HG03064 (cell line): ENCODE measurements at regions not wholly inside any gene's neighbourhood (a gene's known extent, or its start where the extent isn't known, plus 50 kb on each side); places are given as distances from the start of the nearest gene placed in this dataset.

Experiments used
- ATAC-seq: cut with Tn5 transposase; IDR thresholded peaks from one replicate; pipeline ENCODE4 v1.9.1; 2021; ENCODE audit warnings: low read depth; ENCODE audit not compliant: unreplicated experiment

DNA sequence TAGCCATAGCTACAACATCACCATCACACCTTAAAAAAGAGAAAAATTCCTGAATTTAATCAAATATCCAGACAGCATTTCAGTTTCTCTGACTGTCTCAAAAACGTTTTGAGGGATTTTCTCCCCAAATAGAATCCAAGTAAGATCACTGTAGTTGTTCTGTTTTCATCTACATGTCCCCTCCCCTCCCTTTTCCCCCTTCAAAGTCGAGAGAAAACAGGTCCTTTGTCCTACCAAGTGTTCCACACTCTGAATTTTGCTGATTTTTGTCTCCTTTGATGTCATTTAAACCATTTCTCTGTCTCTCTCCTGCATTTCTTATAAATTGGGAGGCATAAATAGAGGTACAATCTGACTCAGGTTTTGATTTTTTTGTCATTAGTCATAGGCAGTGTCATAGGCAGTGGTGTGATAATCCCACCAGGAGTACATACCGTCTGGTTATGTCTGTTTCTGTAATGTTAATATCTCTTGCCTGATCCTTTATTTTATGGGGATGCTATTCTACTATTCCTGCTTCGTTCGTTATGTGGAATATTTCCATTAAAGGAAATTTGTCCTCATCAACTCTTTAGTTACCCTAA, 348.6 kb downstream of the PTTG2 start:
- no peak for ATAC-seq

DNA sequence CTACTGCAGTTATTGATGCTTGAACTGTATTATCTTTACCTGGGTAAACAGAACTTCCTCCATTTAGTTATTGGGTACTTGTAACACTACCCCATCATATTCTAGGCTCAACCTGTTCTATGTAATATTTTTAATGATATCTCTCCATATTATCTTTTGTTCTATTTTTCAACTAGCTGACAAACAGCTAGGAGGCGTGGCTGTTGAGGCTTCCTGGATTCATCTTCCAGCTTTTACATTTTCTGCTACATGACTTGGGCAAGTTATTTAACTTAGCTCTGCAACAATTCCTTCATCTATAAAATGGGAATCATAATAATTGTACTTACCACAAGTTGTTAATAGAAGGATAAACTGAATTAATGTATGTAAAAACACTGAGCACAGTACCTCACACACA, 349.3 kb downstream of the PTTG2 start:
- ATAC-seq = no peak

DNA sequence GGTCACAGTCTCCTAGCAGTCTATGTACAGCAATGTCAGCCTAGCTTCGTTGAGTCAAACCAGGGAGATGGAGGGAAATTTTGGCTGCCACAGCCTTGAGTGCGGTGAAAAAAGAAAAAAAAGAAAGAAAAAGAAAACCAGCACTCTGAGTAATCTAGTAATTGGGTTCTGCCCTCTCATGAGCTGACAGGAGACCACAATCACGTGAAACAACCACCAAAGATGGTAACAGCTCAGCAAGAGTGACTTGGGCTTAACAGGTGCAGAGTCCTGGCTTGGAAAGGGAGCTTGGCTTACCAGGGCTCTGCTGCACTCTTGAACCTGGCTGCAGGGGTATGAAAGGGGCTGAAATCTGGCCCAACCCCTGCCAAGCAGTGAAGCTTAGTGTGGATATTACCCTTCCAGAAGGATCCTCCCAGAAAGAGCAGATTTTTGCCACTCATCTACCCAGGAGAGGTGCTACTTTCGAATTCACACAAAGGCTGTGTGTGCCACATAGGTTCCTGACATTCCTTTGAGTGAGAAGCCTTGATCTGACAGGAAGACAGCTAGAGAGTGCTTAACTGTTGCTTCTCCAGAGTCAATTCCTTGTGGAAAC, 350.3 kb downstream of the PTTG2 start:
- peak; percentile 91 for ATAC-seq

DNA sequence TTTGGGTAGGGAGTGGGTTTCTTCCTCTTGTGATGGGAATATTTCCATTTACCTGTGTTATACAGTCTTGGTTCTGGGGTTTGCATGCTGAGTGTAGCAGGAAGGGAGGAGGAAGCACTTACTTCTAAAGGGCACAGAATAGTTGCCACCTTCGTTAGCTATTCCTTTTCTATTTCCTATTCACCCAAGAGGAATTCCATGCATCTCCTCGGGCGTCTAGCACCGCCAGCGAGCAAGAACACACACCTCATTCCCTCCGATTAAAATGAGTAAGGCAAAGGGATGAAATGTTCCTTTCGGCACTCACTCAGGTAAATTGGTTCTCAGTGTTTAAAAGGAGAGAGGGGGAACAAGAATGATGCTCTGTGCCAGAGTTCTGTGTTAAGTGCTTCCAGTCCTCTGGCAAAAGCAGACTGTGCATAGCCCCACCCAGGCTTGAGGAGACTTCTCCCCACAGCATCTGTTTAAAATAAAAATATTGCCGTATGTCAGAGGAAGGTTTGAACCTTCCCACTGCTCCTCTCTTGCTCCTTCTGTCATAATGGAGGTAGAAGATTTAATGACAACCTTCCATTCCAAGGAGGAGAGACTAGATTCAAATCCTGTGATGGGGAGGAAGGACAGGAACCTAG, 351.4 kb downstream of the PTTG2 start:
- no peak for ATAC-seq

DNA sequence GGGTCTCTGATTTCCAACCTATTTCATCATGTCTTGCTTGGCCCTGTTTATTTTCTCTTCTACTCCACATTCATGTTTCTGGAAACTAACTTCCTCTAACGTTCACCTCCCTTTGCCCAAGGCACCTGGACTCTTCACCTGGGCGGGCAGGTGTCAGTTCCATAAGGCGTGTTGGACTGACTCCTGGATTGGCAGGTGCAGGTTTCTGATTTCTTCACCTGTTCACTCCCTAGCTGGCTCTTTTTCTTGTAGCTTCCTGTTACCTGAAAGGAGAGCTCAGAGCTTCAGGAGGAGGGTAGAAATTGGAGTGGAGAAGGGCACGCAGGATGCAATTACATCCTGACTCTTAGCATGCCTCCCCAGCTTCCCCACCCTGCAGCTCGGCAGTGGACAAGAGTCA, 350.8 kb upstream of the KLF3 start:
- no peak for ATAC-seq

DNA sequence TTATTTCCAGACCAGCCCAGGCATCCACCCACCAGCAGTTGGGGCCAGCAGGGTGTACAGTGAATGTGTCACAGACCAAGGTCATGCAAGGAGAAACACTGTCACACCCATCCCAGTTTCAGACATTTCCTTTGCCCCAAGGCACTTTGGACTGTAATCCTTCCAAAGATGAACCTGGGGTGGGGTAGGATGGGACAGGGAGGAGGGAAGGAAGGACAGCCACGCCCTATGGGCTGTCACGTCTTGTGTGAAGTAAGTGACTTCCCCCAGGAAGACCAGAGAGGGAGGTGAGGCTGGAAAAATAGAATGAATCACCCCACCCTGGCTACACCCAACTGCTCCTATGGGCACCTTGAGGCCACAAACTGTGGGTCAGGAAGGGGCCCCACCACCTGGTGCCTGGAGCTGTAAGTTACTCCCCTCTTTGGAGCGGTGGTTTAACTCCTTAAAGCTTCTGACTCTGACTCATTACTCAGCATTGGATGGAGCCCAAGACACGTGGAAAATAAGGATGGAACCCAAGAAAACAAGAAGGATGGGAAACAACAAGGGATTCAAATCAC, 349.9 kb upstream of the KLF3 start:
- no peak for ATAC-seq

DNA sequence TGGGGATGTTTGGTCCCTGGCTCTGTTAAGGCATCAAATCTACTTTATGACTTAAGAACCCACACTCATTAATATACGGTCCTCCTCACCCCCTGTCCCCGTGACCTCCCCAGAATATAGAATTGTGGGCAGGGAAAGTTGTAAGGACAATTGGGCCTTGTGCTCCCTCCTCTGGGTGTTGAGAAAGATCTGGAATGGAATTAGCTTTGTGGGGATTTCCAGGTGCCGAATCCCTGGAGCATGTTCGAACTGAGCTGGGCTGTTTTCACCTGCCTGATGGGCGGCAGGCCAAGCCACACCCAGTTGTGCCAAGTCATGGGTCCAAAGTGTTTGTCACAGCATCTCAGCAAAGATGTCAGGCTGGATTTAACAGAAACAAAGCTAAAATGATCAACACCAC, 349.3 kb upstream of the KLF3 start:
- ATAC-seq = no peak

DNA sequence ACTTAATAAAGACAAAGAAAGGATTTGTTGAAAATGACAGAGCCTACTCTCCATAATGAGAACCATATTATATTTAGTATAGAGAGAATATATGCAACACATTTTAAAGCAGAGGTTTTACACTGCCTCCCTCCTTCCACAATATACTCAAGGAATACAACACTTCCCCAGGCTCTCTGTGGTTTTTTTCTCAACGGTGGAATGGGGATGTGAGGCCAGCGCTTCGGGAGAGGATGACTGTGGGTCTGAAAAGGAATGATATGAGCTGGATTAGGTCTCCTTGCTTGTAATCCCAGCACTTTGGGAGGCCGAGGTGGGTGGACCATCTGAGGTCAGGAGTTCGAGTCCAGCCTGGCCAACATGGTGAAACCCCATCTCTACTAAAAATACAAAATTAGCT, 348.7 kb upstream of the KLF3 start:
- no peak for ATAC-seq

DNA sequence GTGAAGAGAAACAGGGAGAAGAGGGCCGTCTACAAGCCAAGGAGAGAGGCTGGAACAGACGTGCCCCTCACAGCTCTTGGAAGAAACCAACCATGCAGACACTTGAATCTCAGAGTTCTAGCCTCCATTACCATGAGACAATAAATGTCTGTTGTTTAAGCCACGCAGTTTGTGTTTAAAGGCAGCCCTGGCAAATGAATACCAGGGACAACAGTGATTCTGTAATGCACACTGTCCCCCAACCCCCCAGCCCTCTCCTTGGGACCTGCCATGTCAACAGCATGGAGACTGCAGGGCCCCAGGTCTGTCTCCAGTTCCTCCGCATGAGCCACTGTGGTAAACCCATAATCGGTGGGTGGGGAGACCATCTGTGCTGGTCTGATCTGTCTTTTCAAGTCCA, 348.0 kb upstream of the KLF3 start:
- no peak for ATAC-seq

DNA sequence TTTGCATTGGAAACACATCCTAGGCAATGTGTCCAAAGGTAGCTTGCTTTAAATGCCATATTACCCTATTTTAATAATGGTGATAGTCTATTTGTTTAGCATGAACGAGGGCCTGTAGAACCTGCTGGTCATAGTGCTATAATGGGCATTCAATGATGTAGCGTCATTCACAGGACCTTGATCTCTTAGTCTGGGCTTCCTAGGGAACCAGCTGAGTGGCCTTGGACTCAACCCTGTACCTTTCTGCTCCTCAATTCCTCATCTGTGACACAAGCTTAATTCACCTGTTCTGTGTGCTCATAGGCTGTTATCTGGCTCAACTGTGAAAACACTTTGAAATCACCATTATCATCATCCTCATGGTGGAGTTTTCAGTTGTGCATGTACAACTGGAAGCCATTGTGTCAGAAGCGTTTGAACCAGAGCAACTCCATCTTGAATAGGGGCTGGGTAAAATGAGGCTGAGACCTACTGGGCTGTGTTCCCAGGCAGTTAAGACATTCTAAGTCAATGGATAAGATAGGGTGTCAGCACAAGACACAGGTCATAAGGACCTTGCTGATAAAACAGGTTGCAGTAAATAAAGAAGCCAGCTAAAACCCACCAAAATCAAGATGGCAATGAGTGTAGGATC, 346.8 kb upstream of the KLF3 start:
- no peak for ATAC-seq

DNA sequence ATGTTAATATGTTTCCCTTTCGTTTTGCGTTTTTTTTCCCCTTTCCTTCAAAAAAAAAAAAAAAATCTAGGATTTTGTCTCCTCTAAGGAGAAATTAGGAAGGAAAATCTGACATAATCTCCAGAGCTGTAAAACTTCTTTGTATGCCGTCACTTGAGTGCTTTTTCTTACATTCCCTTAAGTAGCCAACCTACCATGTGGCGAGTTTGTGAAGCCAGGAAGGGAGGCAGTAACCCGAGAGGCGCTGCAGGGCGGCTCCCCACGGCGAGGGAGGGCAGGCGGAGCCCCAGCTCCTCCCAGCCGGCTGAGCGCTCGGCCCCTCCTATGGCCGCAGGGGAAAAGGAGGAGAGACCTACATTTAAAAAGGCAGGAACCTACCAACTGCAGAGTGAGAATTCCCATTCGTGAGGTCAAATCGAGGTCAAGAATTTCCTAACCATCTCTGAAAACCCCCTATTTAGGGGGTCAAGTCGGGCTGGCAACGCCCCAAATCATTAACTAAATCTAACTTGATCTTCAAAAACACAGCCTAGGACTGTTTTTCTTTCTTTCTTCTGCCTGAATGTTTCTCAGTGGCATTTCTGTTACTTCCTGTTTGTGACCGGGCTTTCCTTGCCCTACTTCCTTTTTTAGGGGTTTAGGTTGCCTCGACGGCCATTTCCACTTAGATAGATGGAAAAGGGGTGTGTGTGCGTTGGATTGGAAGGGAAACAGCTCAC, 345.1 kb upstream of the KLF3 start:
- peak; percentile 90 for ATAC-seq

DNA sequence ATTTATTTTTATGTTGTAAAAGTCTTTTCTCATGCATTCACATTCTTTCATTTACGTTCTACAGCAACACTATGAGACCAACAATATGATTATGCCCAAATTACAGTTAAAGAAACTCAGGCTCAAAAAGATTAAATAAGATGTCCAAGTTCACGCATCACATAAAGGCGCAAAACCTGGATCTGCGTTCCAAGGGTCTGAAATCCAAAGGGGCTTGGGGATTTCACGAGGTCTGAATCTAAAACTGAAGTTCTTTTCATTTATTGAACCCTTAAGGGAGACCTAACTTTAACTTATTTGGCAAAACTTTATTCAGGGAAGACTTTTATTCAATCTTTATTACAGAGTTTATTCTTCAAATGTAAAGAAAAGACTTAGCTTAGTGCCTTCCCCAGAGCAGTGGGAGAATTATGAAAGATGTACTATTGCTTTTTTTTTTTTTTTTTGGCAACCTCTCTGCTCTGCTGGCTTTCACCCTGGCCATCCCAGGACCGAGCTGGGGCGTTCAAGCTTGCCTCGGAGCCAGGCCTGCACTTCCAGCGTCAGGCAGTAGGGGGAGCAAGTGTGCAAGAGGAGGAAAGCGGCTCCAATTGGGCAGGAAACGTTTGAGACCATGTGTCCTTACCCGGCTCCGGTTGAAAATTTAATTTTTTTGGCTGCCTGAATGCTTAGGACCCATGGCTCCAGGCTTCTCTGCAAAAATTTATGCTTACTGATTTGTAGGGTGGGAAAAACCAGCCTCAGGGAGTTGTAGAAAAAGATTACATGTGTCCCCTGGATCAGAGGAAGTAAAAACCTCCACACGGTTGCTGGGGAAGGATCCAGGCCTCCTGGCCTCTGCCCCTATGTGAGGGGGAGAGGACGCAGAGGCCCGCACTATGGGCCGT, 344.3 kb upstream of the KLF3 start:
- no peak for ATAC-seq

DNA sequence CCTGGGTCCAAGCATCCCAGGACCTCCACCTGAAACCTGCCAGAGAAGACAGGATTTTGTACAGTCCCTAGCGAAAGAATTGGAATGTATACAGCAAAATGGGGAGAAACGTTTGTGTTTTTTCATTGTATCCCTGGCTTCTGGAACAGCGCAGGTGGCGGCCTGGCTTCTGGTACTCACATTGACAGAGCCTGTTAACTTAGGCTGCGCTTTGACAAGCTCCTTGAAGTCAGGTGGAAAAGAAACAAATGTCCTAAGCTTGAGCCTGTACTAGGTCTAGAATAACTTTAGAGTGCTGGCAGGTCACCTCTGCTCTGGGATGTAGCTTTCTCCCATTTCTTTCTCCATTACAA, 343.7 kb upstream of the KLF3 start:
- no peak for ATAC-seq

DNA sequence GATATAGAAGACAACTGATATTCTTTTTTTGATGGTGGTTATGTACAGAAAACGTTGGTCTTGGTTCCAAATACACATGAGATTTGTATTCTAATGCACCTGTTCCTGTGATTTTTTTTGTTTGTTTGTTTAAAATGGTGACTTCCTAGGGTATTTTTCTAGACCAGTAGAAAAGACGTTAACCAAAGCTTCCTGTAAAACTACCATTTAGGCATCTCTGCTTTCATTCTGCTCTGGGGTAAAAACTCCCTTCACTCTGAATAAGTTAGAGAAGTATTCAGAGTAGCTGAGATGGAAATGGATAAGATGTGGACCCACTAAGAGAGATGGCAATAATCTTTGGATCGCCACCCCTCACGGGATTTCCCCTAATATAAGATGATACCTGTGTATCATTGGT, 343.2 kb upstream of the KLF3 start:
- no peak for ATAC-seq

DNA sequence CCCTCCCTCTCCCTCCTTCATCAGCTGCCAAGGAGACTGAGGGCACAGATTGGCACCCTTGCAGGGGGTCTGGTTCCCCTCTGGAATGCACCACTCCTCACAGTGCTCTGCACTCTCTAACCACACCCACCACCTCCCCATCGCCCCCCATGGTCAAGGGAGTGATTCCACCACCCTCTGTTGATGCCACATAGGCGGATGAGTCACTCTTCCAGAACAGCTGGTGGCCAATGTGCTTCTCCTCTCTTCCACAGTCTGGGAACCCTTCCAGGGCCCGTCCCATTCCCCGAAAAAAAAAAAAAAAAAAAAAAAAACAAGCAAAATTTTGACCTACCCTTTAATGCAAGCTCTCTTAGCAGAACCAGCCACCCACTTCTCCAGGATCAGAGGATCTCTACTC, 341.3 kb upstream of the KLF3 start:
- no peak for ATAC-seq

DNA sequence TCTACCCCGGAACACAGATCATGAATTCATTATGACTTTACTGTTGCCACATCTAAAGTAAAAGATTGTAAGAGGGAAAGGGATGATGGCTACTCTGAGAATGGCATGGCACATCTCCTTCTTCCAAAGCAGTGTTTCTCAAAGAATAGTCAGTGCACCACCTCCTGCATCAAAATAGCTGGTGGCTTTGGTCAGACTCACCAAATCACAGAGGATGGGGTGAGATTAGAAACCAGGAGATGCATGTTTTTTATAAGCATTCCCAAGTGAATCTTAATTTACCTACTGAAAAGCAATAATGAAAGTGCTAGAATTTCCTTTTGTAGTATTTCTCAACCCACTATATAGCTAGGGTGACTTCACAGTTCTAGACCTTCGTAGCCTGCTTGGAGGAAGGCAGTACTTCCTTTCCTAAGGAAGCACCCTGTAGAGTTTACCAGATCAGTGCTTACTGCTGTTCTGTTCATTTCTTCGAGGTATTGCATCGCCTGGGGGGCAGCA, 340.8 kb upstream of the KLF3 start:
- no peak for ATAC-seq

DNA sequence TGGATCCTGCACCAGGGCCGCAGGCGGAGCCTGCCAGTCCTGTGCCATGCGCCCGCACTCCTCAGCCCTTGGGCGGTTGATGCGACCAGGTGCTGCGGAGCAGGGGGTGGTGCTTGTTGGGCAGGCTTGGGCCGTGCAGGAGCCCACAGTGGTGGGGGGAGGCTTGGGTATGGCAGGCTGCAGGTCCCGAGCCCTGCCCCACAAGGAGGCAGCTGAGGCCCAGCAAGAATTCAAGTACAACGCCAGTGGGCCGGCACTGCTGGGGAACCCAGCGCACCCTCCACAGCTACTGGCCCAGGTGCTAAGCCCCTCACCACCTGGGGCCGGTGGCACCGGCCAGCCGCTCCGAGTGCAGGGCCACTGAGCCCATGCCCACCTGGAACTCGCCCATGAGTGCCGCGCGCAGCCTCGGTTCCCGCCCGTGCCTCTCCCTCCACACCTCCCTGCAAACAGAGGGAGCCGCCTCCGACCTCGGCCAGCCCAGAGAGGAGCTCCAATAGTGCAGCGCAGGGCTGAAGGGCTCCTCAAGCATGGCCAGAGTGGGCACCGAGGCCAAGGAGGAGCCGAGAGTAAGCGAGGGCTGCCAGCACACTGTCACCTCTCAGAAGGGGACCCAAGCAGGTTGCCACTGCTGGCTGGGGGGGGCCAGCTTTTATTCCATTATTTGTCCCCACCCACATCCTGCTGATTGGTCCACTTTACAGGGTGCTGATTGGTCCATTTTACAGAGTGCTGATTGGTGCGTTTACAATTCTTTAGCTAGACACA, 339.0 kb upstream of the KLF3 start:
- no peak for ATAC-seq

DNA sequence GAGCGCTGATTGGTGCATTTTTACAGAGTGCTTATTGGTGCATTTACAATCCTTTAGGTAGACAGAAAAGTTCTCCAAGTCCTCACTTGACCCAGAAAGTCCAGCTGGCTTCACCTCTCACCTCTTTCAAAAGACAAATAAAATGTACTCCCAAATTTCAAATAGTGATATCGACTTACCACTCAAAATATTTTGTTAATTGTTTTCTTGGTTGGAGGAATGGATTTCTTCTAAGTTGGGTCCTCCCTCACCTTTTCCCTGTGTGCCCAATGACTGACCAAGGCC, 338.4 kb upstream of the KLF3 start:
- no peak for ATAC-seq

DNA sequence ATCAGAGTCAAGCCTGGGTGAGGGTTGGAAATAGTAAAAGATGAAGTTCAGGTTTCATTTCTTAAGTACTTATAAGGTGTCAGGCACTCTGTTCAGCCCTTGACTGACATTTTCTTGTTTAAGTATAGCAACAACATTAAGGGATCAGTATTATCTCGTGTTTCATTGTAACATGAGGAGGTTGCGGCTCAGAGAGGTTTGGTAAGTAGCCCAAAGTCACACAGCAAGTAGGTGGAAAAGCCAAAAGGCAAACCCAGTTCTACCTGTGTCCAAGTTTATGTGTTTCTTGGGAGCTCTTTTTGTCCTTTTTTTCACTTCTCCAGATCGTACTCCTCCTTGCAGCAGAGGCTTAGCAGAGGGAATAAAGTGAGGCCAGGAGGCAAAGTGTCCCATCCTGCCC, 337.5 kb upstream of the KLF3 start:
- ATAC-seq = no peak

DNA sequence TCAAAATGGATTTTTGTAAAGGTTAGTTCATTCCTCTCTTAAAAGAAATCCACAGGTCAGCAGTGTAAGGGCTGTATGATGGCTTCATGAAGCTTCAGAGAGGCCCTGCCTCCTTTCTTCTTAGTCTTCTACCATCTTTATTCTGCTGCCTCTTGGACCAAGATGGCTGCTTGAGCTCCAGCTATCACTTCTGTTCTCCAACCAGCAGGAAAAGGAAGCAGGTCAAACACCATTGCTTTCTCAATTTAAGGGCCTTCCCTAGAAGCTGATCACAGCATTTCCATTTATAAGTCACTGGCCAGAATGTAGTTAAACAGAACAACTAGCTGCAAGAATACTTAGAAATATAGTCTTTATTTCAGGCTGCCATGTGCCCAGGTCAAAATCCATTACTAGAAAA, 336.8 kb upstream of the KLF3 start:
- ATAC-seq = no peak
